ENCODE measurements at regions not wholly inside any gene's neighbourhood (a gene's known extent, or its start where the extent isn't known, plus 50 kb on each side); places are given as distances from the start of the nearest gene placed in this dataset.

DNA sequence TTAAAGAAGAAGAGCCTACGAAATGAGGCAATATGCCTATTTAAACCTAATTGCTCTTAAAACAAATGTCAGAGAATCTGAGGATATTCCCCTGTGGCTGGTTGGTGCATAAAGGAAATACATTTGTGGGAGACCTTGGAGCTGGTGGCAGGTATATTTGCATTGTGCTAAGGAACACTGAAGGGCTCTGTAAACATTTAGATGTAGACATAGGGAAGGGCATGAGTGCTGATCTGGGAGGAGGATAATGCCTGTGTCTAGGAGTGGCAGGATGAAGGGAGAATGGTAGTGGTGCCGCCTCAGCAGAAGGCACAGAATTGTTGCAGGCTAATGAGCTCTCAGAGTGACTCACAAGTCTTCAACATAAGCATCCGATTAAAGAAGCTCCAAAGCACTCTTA, 85.8 kb downstream of the CD164 start:
- TF ChIP-seq EZH2 (IDR thresholded peaks at IDR 0.05; ENCODE audit: borderline replicate concordance, insufficient read depth, low read length, poor library complexity, severe bottlenecking) (no peak), RAD21 (conservative IDR thresholded peaks at IDR 0.05) (no peak), POLR2AphosphoS5 (IDR thresholded peaks at IDR 0.05) (no peak), EP300 (conservative IDR thresholded peaks at IDR 0.05; ENCODE audit: poor library complexity, severe bottlenecking) (no peak), MXI1 (conservative IDR thresholded peaks at IDR 0.05; ENCODE audit: poor library complexity, severe bottlenecking) (no peak)
- TF ChIP-seq, protein P1, sequence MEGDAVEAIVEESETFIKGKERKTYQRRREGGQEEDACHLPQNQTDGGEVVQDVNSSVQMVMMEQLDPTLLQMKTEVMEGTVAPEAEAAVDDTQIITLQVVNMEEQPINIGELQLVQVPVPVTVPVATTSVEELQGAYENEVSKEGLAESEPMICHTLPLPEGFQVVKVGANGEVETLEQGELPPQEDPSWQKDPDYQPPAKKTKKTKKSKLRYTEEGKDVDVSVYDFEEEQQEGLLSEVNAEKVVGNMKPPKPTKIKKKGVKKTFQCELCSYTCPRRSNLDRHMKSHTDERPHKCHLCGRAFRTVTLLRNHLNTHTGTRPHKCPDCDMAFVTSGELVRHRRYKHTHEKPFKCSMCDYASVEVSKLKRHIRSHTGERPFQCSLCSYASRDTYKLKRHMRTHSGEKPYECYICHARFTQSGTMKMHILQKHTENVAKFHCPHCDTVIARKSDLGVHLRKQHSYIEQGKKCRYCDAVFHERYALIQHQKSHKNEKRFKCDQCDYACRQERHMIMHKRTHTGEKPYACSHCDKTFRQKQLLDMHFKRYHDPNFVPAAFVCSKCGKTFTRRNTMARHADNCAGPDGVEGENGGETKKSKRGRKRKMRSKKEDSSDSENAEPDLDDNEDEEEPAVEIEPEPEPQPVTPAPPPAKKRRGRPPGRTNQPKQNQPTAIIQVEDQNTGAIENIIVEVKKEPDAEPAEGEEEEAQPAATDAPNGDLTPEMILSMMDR (IDR thresholded peaks at IDR 0.05; ENCODE audit: poor library complexity, severe bottlenecking): no peak
- TF ChIP-seq, protein P2, sequence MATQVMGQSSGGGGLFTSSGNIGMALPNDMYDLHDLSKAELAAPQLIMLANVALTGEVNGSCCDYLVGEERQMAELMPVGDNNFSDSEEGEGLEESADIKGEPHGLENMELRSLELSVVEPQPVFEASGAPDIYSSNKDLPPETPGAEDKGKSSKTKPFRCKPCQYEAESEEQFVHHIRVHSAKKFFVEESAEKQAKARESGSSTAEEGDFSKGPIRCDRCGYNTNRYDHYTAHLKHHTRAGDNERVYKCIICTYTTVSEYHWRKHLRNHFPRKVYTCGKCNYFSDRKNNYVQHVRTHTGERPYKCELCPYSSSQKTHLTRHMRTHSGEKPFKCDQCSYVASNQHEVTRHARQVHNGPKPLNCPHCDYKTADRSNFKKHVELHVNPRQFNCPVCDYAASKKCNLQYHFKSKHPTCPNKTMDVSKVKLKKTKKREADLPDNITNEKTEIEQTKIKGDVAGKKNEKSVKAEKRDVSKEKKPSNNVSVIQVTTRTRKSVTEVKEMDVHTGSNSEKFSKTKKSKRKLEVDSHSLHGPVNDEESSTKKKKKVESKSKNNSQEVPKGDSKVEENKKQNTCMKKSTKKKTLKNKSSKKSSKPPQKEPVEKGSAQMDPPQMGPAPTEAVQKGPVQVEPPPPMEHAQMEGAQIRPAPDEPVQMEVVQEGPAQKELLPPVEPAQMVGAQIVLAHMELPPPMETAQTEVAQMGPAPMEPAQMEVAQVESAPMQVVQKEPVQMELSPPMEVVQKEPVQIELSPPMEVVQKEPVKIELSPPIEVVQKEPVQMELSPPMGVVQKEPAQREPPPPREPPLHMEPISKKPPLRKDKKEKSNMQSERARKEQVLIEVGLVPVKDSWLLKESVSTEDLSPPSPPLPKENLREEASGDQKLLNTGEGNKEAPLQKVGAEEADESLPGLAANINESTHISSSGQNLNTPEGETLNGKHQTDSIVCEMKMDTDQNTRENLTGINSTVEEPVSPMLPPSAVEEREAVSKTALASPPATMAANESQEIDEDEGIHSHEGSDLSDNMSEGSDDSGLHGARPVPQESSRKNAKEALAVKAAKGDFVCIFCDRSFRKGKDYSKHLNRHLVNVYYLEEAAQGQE (IDR thresholded peaks at IDR 0.05; ENCODE audit: borderline replicate concordance): no peak

Data from neural cell (in vitro differentiated cells).